ENCODE measurements at regions not wholly inside any gene's neighbourhood (a gene's known extent, or its start where the extent isn't known, plus 50 kb on each side); places are given as distances from the start of the nearest gene placed in this dataset.

DNA sequence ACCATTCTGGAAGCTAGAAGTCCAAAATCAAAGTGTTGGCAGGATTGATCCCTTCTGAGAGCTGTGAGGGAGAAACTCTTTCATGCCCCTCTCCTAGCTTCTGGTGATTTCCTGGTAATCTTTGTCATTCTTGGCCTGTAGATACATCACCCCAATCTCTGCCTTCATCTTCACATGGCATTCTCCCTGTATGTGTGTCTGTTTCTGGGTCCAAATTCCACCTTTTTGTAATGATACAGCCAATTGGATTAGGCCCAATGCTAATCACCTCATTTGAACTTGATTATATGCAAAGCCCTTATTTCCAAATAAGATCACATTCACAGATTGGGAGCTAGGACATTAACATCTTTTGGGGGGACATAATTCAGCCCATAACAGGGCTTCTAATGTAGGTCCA lies 76.9 kb upstream of the MBIP start:
- Histone ChIP-seq H3K36me3 (ENCODE audit: control insufficient read depth, insufficient read depth, low read length) (no peaks in the 10 kb centered on the region), H3K79me2 (ENCODE audit: control insufficient read depth, insufficient read depth, low read length) (no peaks in the 10 kb centered on the region), H3K9ac (ENCODE audit: insufficient read depth in 1 of 2, low read depth in 2 of 2, low read length in 2 of 2) (no peak overlapping the region), H3K9me3 (replicated peaks; ENCODE audit: control insufficient read depth, insufficient read depth, low read depth, low read length) (no peaks in the 10 kb centered on the region), H3K27me3 (ENCODE audit: control insufficient read depth in 2 of 2, insufficient read depth in 2 of 2, low read length in 2 of 2) (no peaks in the 10 kb centered on the region), H3K27ac (ENCODE audit: extremely low read depth, low read depth, low read length) (no peak overlapping the region), H4K20me1 (replicated peaks; ENCODE audit: control insufficient read depth, insufficient read depth, low read length) (no peaks in the 10 kb centered on the region), H3K4me1 (replicated peaks in 1 of 2; ENCODE audit: control insufficient read depth in 2 of 2, insufficient read depth in 2 of 2, low read length in 2 of 2) (no peaks in the 10 kb centered on the region), H3K9me1 (ENCODE audit: control insufficient read depth, insufficient read depth, low read length) (no peaks in the 10 kb centered on the region), H3K4me3 (no peak overlapping the region), H2AFZ (ENCODE audit: low read depth, low read length) (no peak overlapping the region), H3K4me2 (ENCODE audit: insufficient read depth, low read length) (no peak overlapping the region)
- no peak for TF ChIP-seq ZFX (CRISPR knock-in tag; IDR thresholded peaks at IDR 0.05)
- TF ChIP-seq ZNF561 (CRISPR knock-in tag; conservative IDR thresholded peaks at IDR 0.05): no peak
- TF ChIP-seq, protein P1, sequence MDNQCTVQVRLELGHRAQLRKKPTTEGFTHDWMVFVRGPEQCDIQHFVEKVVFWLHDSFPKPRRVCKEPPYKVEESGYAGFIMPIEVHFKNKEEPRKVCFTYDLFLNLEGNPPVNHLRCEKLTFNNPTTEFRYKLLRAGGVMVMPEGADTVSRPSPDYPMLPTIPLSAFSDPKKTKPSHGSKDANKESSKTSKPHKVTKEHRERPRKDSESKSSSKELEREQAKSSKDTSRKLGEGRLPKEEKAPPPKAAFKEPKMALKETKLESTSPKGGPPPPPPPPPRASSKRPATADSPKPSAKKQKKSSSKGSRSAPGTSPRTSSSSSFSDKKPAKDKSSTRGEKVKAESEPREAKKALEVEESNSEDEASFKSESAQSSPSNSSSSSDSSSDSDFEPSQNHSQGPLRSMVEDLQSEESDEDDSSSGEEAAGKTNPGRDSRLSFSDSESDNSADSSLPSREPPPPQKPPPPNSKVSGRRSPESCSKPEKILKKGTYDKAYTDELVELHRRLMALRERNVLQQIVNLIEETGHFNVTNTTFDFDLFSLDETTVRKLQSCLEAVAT (IDR thresholded peaks at IDR 0.05): no peak
- TF ChIP-seq TBL1XR1 (IDR thresholded peaks at IDR 0.05; ENCODE audit: low read length in 2 of 2): no peak
- TF ChIP-seq TFAP4 (CRISPR knock-in tag; IDR thresholded peaks at IDR 0.05; ENCODE audit: borderline replicate concordance): no peak
- no peak for TF ChIP-seq FOXK2 (conservative IDR thresholded peaks at IDR 0.05 in 1 of 2, IDR thresholded peaks at IDR 0.05 in 1 of 2; ENCODE audit: low read depth in 2 of 2)
- no peak for TF ChIP-seq SRSF1 (IDR thresholded peaks at IDR 0.05; ENCODE audit: low read depth, low read length)
- no peak for TF ChIP-seq ESRRA (IDR thresholded peaks at IDR 0.05; ENCODE audit: borderline replicate concordance, low read depth)
- TF ChIP-seq CEBPG (CRISPR knock-in tag; IDR thresholded peaks at IDR 0.05): no peak
- TF ChIP-seq CEBPG (tag; conservative IDR thresholded peaks at IDR 0.05 in 1 of 2, IDR thresholded peaks at IDR 0.05 in 1 of 2): no peak
- no peak for TF ChIP-seq GTF2A2 (tag; IDR thresholded peaks at IDR 0.05)
- no peak for TF ChIP-seq MTA1 (IDR thresholded peaks at IDR 0.05; ENCODE audit: borderline replicate concordance)
- no peak for TF ChIP-seq ETV5 (CRISPR knock-in tag; IDR thresholded peaks at IDR 0.05; ENCODE audit: low read depth)
- TF ChIP-seq, protein P2, sequence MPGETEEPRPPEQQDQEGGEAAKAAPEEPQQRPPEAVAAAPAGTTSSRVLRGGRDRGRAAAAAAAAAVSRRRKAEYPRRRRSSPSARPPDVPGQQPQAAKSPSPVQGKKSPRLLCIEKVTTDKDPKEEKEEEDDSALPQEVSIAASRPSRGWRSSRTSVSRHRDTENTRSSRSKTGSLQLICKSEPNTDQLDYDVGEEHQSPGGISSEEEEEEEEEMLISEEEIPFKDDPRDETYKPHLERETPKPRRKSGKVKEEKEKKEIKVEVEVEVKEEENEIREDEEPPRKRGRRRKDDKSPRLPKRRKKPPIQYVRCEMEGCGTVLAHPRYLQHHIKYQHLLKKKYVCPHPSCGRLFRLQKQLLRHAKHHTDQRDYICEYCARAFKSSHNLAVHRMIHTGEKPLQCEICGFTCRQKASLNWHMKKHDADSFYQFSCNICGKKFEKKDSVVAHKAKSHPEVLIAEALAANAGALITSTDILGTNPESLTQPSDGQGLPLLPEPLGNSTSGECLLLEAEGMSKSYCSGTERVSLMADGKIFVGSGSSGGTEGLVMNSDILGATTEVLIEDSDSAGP (CRISPR knock-in tag; IDR thresholded peaks at IDR 0.05): no peak
- TF ChIP-seq MBD2 (IDR thresholded peaks at IDR 0.05; ENCODE audit: borderline replicate concordance, low read depth): no peak
- no peak for FAIRE-seq
- intact Hi-C loops (cut with micrococcal nuclease) (no loop called here), in situ Hi-C loops (cut with MboI) (no loop called here)
- CTCF ChIA-PET (ENCODE audit: low intra/inter-chr PET ratio): no interaction called here
- no TSS peak for BruUV-seq (replicated peaks)
- ATAC-seq: no peak
- POLR2A ChIA-PET: no interaction called here
- no peak for DNase-seq (ENCODE audit: extremely low read depth in 1 of 4, low spot score in 3 of 4)
